ENCODE measurements at regions not wholly inside any gene's neighbourhood (a gene's known extent, or its start where the extent isn't known, plus 50 kb on each side); places are given as distances from the start of the nearest gene placed in this dataset.
"Not testable (repeated sequence)": the region's sequence is repeated elsewhere in the genome, so short reads cannot be mapped to it uniquely, and the experiment has no call there.

- not testable (repeated sequence) for DNase-seq (ENCODE audit: low spot score)
These were observed 51.3 kb upstream of the DCLK2 start for GRCh38 chr4:150026987-150027386.

All from kidney tubule cell (primary cell).